ENCODE measurements at regions not wholly inside any gene's neighbourhood (a gene's known extent, or its start where the extent isn't known, plus 50 kb on each side); places are given as distances from the start of the nearest gene placed in this dataset.
"Not testable (repeated sequence)": the region's sequence is repeated elsewhere in the genome, so short reads cannot be mapped to it uniquely, and the experiment has no call there.

DNA sequence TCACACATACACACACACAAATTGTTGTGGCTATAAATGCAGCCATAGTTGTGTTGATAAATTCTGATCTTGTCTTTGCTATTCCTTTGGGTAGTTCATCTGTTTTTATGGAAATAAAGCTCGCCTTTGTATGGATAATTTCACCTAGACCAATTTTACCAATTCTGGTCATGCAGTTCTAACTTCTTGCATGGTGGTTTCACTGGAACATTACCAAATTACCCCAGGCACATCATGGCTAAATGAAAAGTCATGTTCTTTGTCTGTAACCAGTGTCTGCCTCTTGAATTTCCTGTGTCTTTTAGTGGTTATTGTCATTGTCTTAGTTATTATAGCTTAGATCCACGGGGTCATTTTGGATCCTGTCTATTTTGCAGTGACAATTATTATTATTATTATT is 50.3 kb upstream of the TMC1 start:
- DNase-seq = no peak

DNA sequence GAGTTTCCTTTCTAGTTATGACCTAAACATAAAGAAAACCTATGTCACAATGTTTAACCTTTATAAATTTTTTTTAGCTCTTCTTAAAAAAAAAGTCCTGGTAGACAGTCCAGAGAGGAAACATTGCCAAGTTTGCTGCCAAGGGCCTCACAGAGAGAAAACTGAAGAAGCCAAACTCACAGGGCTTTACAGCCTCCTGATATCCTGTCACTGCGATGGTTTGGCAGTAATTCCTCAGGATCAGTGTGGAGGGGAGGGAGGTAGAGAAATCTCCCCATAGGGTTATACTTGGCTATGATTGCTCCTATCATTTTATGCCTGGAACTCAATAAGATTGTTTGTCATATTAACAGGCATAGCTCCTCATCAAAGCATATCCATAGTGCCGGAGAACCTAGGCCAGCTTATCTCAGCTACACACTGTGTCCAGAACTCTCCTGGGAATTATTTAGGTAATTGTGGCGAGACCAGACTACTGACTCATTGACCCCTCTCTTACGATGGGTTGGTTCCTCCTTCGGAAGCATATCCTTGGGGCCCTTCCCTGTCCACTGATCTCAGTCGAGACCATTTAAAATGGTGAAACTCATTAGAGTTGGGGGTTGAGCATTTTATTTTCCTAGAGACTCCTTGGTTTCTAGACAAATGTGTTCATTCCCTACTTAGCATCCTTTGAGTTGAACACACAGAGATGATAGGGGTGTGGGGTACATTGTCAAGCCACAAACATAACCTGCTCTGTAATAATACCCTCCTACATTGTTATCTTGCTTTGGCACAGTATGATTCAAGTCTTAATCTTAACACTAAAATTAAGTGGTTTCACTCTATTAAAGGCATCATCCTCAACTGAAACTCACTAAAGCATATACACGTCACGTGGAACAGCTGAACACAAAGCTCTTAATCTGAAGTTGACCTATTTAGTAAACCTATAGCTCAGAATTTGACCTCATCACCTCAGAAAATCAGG is 53.4 kb upstream of the TMC1 start:
- no peak for DNase-seq

DNA sequence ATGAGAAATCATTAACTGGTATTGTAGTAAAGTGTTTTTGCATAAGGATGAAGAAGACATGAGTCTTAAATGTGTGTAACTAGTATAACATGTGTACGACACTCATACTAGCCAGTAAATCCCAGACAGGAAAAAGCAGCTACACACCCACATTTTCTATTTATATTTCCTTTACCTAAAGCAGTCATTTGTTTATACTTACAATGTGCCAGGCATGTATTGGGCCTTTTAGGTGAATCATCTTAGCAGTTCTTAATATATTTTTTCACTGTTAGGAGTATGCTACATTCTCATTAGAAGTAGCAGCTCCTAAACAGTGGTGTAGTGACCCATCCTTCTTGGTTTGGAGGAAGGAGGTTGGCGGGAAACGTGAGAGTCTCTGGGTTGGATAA is 55.8 kb upstream of the TMC1 start:
- no peak for DNase-seq

DNA sequence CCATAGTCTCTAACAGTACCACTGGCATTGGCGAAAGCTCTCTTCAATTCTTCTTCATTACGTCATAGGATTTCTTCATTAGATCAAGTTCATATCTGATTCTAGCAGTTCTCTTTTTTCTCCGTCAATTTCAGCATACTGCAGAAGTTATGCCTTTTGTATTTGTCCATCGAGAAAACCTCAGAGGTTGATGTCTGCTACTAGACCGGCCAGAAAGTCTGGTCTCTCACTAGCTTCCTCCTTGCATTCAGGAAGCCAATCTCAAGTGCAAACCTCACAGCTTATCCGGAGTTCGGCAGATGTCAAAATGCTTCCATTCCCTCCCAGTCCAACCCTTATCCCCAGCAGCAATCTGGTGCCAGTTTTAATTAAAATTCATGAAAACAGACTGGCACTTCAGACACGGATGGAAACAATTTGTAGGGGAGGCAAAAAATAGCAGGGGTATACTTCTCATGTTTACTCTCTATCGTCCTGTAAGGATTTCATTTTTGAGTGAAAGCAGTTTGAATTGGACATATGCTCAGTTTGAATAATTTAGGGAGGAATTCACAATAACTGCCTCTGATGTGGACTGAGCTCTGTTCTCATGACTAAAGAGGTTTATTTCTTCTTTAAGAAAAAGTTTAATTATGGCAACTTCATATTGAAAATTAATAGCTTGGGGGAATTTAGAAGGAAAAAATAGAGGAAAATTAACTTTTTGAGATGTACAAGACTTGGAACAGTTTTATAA is 56.4 kb upstream of the TMC1 start:
- peak; percentile 20 for DNase-seq

DNA sequence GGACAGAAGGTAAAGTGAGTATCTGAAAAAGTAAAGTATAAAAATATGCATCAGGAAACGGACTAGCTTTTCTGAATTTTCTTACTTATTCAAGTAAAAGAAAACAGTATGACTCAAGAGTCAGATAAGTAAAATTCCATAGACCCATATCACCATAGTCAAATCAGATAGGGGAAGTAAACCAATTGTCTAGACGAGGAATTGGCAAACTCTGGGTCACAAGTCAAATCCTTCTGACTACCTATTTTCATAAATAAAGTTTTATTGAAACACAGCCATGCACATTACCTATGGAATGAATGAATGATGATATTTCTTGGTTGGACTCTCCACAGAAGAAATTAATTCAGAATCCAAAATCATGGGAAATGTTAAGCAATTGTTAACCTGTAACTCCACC is 59.1 kb upstream of the TMC1 start:
- no peak for DNase-seq

DNA sequence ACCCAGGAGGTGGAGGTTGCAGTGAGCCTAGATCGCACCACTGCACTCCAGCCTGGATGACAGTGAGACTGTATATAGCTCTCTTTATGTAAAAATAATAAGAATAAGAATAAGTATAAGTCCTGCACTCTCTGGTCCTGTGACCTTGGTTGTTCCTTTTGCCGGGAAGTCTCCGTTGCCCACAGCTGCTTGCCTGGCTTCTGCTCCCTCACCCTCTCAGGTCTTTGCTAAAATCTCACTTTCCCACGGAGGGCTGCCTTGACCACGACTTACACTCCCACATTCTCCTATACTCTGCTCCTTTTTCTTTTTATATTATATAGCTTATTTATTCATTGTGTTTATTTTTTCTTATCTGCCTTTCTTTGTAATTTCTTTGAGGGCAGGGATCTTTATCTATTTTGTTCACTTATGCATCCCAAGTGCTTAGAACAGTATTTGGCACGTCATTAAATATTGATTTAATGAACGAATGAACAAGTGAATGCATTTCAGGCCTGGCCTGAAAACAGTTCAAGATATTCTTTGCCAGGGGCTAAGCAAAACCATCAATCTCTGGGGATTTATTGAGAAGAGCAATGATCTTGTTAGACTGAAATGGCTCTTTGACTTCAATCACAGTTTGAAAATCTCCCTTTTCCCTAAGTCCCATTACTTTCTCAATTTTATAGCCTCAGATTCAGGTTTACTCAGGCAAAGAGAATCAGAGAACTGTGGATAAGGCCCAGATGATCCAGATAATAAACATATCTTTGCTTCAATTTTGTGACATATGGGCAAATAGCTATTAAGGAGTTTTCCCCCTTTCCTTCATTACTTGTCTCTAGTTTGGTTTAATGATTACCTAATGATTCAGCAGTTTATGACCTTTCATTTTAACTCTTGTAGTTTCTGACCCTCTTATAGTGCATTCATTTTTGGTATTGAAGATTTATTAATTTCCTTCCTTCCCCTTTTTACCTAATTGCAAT is 60.8 kb upstream of the TMC1 start:
- DNase-seq = no peak

DNA sequence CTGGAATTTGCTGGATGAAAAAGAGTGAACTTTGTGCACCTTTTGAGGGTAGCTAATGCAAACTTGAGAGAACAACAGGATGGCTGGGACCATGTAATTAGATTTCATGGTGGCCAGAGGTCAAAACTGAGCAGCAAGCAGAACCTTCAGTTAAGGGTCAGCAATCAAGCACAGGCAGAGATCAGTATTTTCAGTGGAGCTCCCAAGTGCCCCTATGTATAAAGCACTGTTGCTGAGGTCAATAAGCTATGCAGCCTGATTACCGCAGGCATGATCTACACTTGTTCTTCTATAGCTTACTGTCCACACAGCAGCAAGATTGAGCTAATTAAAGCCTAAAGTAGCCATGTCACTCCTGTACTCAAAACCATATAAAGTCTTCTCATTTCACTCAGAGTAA is 62.1 kb upstream of the TMC1 start:
- DNase-seq = no peak

DNA sequence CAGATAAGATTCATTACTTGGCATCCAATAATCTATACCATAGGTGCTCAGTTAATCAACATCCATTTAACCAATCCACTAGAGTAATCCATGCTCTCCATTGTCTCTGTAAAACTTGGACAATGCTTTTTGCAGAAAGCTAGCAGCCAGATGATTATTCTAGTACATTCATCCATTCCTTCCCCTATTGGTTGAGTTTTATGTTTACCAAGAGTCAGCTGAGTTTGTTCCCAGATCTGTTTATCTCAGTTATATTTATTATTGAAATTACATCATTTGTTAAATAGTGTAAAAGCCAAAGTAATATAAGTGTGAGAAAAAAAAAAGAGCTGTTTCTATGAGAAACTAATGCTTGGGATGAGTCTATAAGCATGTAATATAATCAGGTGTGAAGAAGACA is 63.3 kb upstream of the TMC1 start:
- no peak for DNase-seq

DNA sequence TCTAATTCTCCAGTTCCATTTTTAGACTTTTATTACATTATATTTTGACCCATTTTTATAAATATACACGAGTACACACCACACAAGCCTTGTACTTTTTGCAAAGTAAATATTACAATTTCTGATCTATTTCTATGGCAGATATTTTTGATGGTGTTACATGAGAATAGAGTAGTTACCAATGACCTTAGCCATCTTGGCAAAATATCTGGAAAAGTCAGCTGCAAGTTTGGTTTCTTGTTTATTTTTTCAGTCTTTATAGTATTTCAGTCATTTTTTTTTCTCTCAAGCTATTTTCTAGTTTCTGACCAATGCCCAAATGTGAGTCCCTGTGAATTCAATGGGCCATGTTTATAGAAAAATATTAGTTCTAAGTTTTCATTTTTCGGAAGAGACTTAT is 64.0 kb upstream of the TMC1 start:
- no peak for DNase-seq

DNA sequence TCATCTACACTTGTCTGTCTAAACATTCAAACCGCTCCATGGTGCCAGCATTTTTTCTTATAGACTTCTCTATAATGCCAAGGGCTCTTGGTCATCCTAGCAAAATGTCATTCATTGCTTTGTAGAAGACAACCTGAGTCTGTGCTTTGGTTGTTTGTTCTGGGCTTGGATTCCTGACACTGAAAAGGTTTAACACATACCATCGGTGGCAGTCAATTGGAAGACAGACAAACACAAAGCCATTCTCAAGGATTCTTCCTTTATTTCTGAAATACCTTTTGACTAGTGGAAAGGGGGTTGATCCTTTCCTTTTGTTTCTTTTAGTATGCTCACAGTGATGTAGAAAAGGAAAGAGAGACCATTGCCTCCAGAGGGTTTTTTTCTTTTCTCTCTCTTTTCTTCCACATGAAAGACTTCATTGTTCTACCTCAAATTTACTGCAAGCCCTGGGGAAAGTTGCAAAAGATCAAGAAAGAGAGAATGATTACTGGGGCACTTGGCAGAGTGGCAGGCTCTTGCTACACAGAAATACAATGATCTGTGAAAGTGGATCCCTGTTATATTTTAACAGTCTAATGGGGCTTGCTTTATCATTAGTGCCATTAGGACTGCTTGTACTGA is 66.4 kb upstream of the TMC1 start:
- DNase-seq = no peak

DNA sequence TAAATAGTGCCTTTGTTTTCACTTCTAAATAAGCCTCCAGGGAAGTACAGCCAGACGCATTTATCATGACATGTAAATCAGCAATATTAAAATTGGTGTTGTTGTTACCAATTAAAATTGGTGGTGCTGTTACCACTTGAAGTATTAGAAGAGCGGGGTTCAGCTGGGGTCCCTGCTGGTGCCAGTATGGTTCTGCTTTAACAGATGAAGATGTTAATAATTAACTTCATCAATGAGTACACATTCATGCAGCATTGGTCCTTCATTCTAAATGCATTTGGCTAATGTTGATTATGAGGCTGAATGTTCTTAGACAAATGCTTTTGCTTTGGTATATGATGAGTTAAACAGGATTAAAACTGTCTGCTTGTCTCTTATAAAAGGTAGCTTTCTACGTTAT is 67.6 kb upstream of the TMC1 start:
- no peak for DNase-seq

DNA sequence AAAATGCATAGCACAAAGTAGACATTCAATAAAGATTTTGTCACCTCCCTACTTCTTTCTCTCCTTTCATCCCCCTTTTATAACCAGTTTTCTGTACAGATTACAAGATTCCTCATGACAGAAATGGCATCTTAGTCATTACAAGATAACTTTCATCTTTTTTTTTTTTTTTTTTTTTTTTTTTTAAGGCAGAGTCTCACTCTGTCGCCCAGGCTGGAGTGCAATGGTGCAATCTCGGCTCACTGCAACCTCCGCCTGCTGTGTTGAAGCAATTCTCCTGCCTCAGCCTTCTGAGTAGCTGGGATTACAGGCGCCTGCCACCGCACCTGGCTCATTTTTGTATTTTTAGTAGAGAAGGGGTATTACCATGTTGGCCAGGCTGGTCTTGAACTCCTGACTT is 75.2 kb upstream of the TMC1 start:
- not testable (repeated sequence) for DNase-seq

DNA sequence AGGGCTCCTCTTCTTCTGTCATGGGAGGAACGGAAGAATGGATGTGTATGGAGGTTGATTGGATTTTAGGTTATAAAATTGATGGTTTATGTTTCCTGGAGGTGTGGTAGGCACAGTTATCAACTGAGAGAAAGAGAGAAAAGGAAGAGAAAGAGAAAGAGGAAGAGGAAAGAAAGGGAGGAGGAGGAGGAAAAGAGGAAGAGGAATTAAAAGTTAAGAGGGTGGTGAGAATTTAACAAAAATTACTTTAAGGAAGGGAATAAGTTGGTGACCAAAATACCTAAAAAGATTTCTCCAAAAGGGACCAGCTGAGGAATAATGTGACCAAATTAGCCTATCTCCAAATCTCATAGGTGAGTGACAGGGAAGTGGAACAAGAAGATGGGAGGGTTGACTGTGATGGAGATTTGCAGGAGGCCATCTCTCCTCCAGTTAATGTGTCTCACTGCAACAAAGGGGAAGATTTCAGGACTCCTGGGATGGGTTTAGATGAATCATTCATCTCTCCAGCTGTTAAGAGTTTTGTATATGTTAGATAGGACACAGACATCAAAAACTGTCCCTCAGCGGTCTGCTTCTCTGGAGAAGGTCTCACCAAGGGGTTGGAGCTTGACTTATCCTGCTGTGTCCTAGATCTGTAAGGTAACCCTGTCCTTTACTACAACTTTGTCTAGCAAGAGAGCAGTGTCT is 76.0 kb upstream of the TMC1 start:
- DNase-seq = no peak

DNA sequence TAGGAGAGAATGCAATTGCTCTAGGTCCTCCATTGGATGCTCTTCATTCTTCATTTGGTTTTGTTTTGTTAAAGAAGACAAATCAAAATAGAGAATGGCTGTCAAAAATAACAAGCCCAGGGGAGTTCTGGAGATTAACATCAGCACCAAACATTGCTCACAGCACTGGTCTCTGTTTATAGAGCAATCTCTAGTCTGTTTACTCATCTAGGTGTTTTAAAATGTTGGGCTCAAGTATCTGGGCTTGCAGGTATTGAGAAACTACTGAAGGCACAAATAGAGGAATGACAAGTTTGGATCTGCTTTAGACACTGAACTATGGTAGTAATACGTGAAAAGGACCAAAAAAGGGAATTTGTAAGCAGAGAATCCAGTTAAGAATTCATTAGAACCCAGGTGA is 77.0 kb upstream of the TMC1 start:
- no peak for DNase-seq

DNA sequence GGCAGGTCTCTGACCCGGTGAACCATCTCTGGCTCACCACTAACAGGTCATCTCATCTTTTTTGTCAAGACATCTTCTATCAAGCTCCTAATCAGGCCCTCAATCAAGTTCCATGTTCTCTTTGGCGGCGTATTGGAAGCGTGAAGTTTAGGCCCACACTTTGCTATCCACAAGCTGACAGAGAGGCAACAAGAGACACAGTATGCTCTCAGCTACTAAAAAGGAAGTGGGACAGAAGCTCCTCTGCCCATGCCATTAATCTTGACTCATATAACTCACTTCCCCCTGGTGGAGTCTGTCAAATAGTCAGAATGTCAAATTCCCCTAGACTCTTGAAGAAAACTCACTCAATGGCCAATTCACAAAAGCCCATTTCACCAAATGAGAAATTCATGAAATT is 77.6 kb upstream of the TMC1 start:
- DNase-seq = peak; percentile 36

DNA sequence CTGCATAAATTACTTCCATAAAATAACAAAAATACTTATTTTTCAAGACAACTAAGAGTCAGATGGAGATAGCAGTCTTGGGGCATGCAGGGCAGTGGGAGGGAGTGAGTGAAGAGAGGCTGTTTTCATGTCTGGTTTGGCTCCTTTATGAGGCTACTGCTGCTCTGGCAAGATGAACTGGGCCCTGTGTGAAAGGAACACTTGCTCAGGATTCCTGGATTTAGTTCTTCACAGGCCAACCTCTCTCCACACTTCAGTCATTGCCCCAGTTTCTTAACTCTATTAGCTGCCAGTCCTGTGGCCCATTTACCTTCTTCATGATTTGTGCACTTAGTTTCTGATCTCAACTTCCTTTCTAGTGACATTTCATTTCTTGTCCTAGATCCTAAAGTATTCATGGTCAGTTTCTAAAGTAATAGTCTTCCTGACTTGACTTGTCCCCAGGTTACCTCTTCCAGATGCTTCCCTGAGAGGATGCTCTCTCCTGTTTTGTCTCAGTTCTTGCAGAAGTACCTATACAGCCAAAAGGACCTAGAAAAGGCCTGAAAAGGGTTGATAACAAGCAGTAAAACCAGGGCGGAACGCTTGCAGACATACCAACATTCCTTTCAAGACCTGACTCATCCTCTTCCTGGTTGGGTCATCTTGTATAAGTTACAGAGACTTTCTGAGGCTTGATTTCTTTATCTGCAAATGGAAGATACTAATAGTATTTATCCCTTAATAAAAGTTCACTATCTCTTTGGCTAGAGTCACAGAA is 77.0 kb upstream of the ZFAND5 start:
- DNase-seq = no peak

DNA sequence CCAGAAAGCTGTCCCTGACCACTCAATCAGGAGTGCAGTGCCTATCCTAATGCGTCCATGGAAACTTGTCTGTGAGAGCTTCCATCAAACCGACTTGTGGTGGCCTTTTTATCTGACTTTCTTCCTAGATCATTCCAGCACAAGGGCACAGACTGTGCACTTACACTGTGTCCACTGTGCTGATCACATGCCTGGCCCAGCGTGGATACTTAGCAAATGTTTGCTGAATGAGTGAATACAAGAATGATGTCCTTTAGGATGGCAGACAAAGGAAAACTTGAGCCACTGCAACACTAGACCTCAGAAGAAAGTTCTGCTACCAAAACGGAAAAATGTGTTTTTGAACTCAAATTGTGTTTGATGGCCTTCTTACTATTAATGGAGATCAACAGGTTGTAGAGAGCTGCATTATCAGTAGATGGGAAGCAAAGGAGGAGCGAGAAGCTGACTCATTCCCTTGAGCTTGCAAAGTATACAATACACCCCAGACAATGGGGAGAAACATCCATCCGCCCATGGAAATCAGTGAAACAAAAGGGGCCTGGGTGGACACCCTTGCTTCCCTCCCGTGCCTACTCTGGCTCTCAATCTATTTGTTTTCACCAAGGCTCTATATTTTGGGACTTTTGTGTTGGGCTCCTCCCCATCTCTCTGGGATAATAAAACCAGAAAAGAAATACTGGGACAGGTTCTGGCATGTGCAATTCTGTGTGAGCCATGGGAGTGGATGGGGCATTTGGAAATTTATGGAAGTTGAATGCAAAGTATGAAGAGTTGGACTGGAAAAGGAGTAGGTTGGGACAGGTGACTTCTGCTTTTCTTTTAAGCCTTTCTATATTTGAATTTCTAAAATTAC is 76.2 kb upstream of the ZFAND5 start:
- DNase-seq = no peak

DNA sequence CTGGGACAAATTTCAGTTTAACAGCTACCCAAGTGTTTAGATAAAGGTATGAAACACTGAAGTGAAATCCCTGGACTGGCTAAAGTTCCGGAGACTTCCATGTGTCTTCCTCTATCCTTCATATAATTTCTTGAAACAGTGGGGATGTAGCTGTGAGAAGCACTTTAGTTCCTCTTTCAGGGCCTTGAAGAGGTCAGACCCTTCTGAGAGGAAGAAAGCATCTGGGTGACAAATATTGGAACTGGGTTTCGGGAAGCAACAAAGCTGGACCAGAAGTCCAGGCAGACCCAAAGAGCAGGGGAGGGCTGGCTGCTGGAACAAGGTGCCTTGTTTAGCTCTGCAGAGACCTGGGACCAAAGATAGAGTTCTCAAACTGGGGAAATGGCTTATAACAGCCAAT is 75.4 kb upstream of the ZFAND5 start:
- DNase-seq = peak; percentile 21

DNA sequence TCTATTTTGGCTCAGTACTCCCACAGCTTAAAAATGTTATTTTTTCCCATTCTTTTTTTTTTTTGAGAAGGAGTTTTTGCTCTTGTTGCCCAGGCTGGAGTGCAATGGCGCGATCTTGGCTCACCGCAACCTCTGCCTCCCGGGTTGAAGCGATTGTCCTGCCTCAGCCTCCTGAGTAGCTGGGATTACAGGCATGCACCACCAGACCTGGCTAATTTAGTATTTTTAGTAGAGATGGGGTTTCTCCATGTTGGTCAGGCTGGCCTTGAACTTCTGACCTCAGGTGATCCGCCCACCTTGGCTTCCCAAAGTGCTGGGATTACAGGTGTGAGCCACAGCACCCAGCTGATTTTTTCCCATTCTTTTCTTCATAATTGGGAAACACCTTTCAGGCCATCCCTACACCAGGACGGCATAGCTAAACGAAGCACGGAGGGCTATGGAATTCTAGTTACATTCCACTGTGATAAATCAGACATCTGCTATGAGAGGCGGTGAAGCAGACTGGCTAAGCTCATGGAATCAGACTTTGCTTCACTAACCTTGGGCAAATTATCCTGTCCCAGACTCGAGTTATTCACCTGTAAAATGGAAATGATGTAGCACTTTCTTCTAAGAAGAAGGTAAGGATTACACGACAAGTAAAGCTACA is 68.7 kb upstream of the ZFAND5 start:
- DNase-seq = not testable (repeated sequence)

DNA sequence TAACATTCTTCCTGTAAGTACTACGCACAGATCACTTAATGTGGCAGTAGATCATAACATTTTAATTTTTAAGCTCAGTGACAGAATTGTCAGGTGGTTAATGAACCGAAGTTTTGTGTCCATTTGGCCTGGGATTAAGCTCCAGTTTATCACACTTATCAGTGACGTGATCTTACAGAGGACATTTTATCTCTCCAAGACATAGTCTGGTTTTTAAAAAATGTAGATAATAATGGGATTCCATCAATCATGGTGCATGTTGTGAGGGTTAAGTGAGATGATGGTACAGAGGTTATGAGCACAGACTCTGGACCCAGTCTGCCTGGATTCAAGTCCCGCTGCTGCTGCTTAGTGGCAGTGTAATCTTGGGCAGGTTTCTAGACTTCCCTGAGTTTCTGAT is 66.0 kb upstream of the ZFAND5 start:
- no peak for DNase-seq
